Inflammatory macrophage treated with lipopolysaccharide for 4 hours (primary cell): ENCODE measurements at regions not wholly inside any gene's neighbourhood (a gene's known extent, or its start where the extent isn't known, plus 50 kb on each side); places are given as distances from the start of the nearest gene placed in this dataset.

Experiments used
- DNase-seq: peaks from one replicate; pipeline ENCODE4 v3.0.0-alpha.2; 2020

- no peak for DNase-seq
Measured at GRCh38 chr1:244352156-244352830, 99.4 kb downstream of the ADSS2 start.

- peak; percentile 100 for DNase-seq
Measured at GRCh38 chr1:244353551-244354091, 98.1 kb downstream of the ADSS2 start.

DNA sequence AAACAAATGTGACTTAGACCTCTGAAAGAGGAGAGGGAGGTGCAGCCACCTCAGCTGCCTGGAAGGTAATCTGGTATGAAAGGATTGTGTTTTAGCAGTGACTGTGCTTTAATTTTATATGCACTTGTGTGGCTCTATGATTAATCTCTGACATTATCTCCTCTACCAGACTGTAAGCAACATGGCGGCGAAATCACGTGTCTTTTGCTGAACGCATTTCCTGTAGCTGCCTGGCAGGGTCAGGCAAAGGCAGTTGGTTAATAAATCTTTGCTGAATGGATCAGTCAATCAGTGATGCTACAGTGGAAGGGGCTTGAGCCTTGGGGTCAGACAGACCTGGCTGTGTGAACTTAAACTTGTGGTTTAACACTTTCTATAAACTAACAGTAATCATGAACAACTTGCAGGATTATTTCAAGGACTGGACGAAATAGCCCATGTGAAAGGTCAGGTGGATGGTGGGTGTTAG lies 96.9 kb downstream of the ADSS2 start:
- DNase-seq: peak; percentile 27

- DNase-seq: no peak
Measured at GRCh38 chr1:244356376-244356775, 95.3 kb downstream of the ADSS2 start.
